Neural cell (in vitro differentiated cells): ENCODE measurements at regions not wholly inside any gene's neighbourhood (a gene's known extent, or its start where the extent isn't known, plus 50 kb on each side); places are given as distances from the start of the nearest gene placed in this dataset.

Experiments
- H2AFZ ChIP-seq: fragments of 200-600, 300-800 bp; sonication (generic), shearing (Covaris generic); 2 replicates; pipeline ENCODE4 v1.6.0; 2014; ENCODE audit warnings: low read depth, mild to moderate bottlenecking, antibody characterized with exemption, low read length, moderate library complexity
- H3F3A ChIP-seq: fragments of 200-600 bp; shearing (Covaris generic); 2 replicates; pipeline ENCODE4 v1.6.1; 2016; ENCODE audit warnings: mild to moderate bottlenecking, moderate library complexity, mixed read lengths, antibody characterized with exemption, low read length; ENCODE audit not compliant: insufficient read depth, poor library complexity, severe bottlenecking
- H3K27ac ChIP-seq: fragments of 200-600, 300-800 bp; sonication (generic), shearing (Covaris generic); 2 replicates; pipeline ENCODE4 v1.5.1; 2014; ENCODE audit warnings: mild to moderate bottlenecking, low read length, moderate library complexity
- H3K27me3 ChIP-seq: fragments of 300-800, 200-600 bp; sonication (generic), shearing (Covaris generic); 2 replicates; pipeline ENCODE4 v1.6.0; 2014; ENCODE audit warnings: mild to moderate bottlenecking, low read depth, low read length, moderate library complexity; ENCODE audit not compliant: insufficient read depth
- H3K36me3 ChIP-seq: fragments of 300-800, 200-600 bp; sonication (generic), shearing (Covaris generic); 2 replicates; pipeline ENCODE4 v1.5.1; 2014; ENCODE audit warnings: mild to moderate bottlenecking, antibody characterized with exemption, low read length, moderate library complexity; ENCODE audit not compliant: insufficient read depth
- H3K4me2 ChIP-seq: fragments of 300-800, 200-600 bp; sonication (generic), shearing (Covaris generic); 2 replicates; pipeline ENCODE4 v1.6.0; 2014; ENCODE audit warnings: mild to moderate bottlenecking, low read length
- H3K4me3 ChIP-seq: fragments of 300-800, 200-600 bp; sonication (generic), shearing (Covaris generic); 2 replicates; pipeline ENCODE4 v1.5.1; 2014; ENCODE audit warnings: mild to moderate bottlenecking, low read length, moderate library complexity
- H3K79me2 ChIP-seq: fragments of 200-600 bp; shearing (Covaris generic); replicated peaks from 2 replicates; pipeline ENCODE4 v1.6.0; 2014; ENCODE audit warnings: mild to moderate bottlenecking, low read length, moderate library complexity; ENCODE audit not compliant: insufficient read depth
- H3K9ac ChIP-seq: fragments of 300-800, 200-600 bp; sonication (generic), shearing (Covaris generic); 2 replicates; pipeline ENCODE4 v1.6.1; 2016; ENCODE audit warnings: mild to moderate bottlenecking, low read length, mixed read lengths
- H3K9me2 ChIP-seq: fragments of 200-600 bp; shearing (Covaris generic); 2 replicates; pipeline ENCODE4 v1.6.1; 2016; ENCODE audit warnings: mild to moderate bottlenecking, low read length, mixed read lengths; ENCODE audit not compliant: insufficient read depth
- H3K9me3 ChIP-seq: fragments of 200-600, 300-800 bp; sonication (generic), shearing (Covaris generic); 2 replicates; pipeline ENCODE4 v1.6.1; 2016; ENCODE audit warnings: mild to moderate bottlenecking, mixed run types, low read length, moderate library complexity, mixed read lengths
- H4K20me1 ChIP-seq: fragments of 200-600 bp; shearing (Covaris generic); 2 replicates; pipeline ENCODE4 v1.6.1; 2016; ENCODE audit warnings: mild to moderate bottlenecking, mixed run types; ENCODE audit not compliant: insufficient read depth
- EP300 ChIP-seq: fragments of 450-650 bp; conservative IDR thresholded peaks from 2 replicates; pipeline ENCODE4 v1.6.1; 2014; ENCODE audit warnings: antibody characterized with exemption, mild to moderate bottlenecking, moderate library complexity; ENCODE audit not compliant: poor library complexity, severe bottlenecking
- EZH2 ChIP-seq: fragments of 200-600, 300-800 bp; shearing (Covaris generic), sonication (generic); IDR thresholded peaks from 2 replicates; pipeline ENCODE4 v1.6.1; 2014; ENCODE audit warnings: antibody characterized with exemption, low read length, borderline replicate concordance, mild to moderate bottlenecking; ENCODE audit not compliant: insufficient read depth, poor library complexity, severe bottlenecking
- MXI1 ChIP-seq: fragments of 450-650 bp; conservative IDR thresholded peaks from 2 replicates; pipeline ENCODE4 v1.6.1; 2014; ENCODE audit warnings: antibody characterized with exemption, mild to moderate bottlenecking; ENCODE audit not compliant: poor library complexity, severe bottlenecking
- POLR2AphosphoS5 ChIP-seq: IDR thresholded peaks from 2 replicates; pipeline ENCODE4 v1.6.1; 2012
- RAD21 ChIP-seq: fragments of 450-650 bp; conservative IDR thresholded peaks from 2 replicates; pipeline ENCODE4 v1.6.1; 2014; ENCODE audit warnings: antibody characterized with exemption, mild to moderate bottlenecking, moderate library complexity
- SMC3 ChIP-seq: fragments of 450-650 bp; conservative IDR thresholded peaks from 2 replicates; pipeline ENCODE4 v1.6.1; 2014; ENCODE audit warnings: antibody characterized with exemption, mild to moderate bottlenecking, moderate library complexity; ENCODE audit not compliant: poor library complexity
- TAF1 ChIP-seq: IDR thresholded peaks from 2 replicates; pipeline ENCODE4 v1.6.1; 2012; ENCODE audit warnings: low read depth
- TF ChIP-seq, protein P1 (sequence below): fragments of 450-650 bp; IDR thresholded peaks from 2 replicates; pipeline ENCODE4 v1.5.1; 2014; ENCODE audit warnings: antibody characterized with exemption, mild to moderate bottlenecking, moderate library complexity; ENCODE audit not compliant: poor library complexity, severe bottlenecking
- TF ChIP-seq, protein P2 (sequence below): IDR thresholded peaks from 2 replicates; pipeline ENCODE4 v1.6.1; 2012; ENCODE audit warnings: borderline replicate concordance

DNA sequence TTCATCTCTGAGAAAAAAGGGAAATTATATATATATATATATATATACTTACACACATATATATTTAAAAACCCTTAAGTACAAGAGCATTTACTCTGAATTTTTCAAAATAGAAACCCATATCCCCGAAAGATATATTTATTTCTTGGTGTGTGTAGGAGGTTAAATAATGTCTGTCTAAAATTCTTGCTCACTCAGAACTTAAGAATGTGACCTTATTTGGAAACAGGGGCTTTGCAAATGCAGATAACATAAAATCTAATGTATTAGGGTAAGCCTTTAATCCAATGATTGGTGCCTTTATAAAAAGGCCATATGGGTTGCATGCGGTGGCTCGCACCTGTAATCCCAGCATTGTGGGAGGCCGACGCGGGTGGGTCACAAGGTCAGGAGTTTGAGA, 517.3 kb upstream of the TLE4 start:
- no peaks in the 10 kb centered on the region for H3K79me2 ChIP-seq
- no peaks in the 10 kb centered on the region for H3K9me3 ChIP-seq
- no peak overlapping the region for H3K4me3 ChIP-seq
- H3K9ac ChIP-seq, result no peak overlapping the region
- H3K27ac ChIP-seq, result no peak overlapping the region
- H3K36me3 ChIP-seq, result no peaks in the 10 kb centered on the region
- no peaks in the 10 kb centered on the region for H3K27me3 ChIP-seq
- H2AFZ ChIP-seq, result no peak overlapping the region
- TF ChIP-seq, protein P1, sequence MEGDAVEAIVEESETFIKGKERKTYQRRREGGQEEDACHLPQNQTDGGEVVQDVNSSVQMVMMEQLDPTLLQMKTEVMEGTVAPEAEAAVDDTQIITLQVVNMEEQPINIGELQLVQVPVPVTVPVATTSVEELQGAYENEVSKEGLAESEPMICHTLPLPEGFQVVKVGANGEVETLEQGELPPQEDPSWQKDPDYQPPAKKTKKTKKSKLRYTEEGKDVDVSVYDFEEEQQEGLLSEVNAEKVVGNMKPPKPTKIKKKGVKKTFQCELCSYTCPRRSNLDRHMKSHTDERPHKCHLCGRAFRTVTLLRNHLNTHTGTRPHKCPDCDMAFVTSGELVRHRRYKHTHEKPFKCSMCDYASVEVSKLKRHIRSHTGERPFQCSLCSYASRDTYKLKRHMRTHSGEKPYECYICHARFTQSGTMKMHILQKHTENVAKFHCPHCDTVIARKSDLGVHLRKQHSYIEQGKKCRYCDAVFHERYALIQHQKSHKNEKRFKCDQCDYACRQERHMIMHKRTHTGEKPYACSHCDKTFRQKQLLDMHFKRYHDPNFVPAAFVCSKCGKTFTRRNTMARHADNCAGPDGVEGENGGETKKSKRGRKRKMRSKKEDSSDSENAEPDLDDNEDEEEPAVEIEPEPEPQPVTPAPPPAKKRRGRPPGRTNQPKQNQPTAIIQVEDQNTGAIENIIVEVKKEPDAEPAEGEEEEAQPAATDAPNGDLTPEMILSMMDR, result no peak
- TF ChIP-seq SMC3, result no peak
- no peak for TF ChIP-seq EZH2
- no peaks in the 10 kb centered on the region for H3F3A ChIP-seq
- no peaks in the 10 kb centered on the region for H4K20me1 ChIP-seq
- H3K4me2 ChIP-seq, result no peak overlapping the region
- H3K9me2 ChIP-seq, result no peaks in the 10 kb centered on the region

- H3K9me3 ChIP-seq, result no peaks in the 10 kb centered on the region
- H3F3A ChIP-seq, result no peaks in the 10 kb centered on the region
- no peak overlapping the region for H3K9ac ChIP-seq
- H3K79me2 ChIP-seq, result no peaks in the 10 kb centered on the region
- no peak overlapping the region for H3K4me2 ChIP-seq
- H3K27me3 ChIP-seq, result no peaks in the 10 kb centered on the region
- no peak overlapping the region for H2AFZ ChIP-seq
- no peak overlapping the region for H3K4me3 ChIP-seq
- no peaks in the 10 kb centered on the region for H3K9me2 ChIP-seq
- no peak overlapping the region for H3K27ac ChIP-seq
- no peak for TF ChIP-seq TAF1
- no peak for TF ChIP-seq POLR2AphosphoS5
- TF ChIP-seq EP300, result no peak
- H3K36me3 ChIP-seq, result no peaks in the 10 kb centered on the region
- no peaks in the 10 kb centered on the region for H4K20me1 ChIP-seq
Observed at GRCh38 chr9:79056041-79056440, 515.7 kb upstream of the TLE4 start.

GRCh38 chr9:79057576-79057975, 514.2 kb upstream of the TLE4 start:
- Histone ChIP-seq H3K27ac (no peak overlapping the region), H4K20me1 (no peaks in the 10 kb centered on the region), H3K4me2 (no peak overlapping the region), H2AFZ (no peak overlapping the region), H3K9me3 (no peaks in the 10 kb centered on the region), H3K79me2 (no peaks in the 10 kb centered on the region), H3F3A (no peaks in the 10 kb centered on the region), H3K27me3 (no peaks in the 10 kb centered on the region), H3K4me3 (no peak overlapping the region), H3K9ac (no peak overlapping the region), H3K9me2 (no peaks in the 10 kb centered on the region), H3K36me3 (no peaks in the 10 kb centered on the region)
- TF ChIP-seq, protein P2, sequence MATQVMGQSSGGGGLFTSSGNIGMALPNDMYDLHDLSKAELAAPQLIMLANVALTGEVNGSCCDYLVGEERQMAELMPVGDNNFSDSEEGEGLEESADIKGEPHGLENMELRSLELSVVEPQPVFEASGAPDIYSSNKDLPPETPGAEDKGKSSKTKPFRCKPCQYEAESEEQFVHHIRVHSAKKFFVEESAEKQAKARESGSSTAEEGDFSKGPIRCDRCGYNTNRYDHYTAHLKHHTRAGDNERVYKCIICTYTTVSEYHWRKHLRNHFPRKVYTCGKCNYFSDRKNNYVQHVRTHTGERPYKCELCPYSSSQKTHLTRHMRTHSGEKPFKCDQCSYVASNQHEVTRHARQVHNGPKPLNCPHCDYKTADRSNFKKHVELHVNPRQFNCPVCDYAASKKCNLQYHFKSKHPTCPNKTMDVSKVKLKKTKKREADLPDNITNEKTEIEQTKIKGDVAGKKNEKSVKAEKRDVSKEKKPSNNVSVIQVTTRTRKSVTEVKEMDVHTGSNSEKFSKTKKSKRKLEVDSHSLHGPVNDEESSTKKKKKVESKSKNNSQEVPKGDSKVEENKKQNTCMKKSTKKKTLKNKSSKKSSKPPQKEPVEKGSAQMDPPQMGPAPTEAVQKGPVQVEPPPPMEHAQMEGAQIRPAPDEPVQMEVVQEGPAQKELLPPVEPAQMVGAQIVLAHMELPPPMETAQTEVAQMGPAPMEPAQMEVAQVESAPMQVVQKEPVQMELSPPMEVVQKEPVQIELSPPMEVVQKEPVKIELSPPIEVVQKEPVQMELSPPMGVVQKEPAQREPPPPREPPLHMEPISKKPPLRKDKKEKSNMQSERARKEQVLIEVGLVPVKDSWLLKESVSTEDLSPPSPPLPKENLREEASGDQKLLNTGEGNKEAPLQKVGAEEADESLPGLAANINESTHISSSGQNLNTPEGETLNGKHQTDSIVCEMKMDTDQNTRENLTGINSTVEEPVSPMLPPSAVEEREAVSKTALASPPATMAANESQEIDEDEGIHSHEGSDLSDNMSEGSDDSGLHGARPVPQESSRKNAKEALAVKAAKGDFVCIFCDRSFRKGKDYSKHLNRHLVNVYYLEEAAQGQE, result no peak
- TF ChIP-seq EZH2 (no peak), RAD21 (no peak), MXI1 (no peak), EP300 (no peak), POLR2AphosphoS5 (no peak), TAF1 (no peak), SMC3 (no peak)
- TF ChIP-seq, protein P1, result no peak
